ENCODE measurements at regions not wholly inside any gene's neighbourhood (a gene's known extent, or its start where the extent isn't known, plus 50 kb on each side); places are given as distances from the start of the nearest gene placed in this dataset.

DNA sequence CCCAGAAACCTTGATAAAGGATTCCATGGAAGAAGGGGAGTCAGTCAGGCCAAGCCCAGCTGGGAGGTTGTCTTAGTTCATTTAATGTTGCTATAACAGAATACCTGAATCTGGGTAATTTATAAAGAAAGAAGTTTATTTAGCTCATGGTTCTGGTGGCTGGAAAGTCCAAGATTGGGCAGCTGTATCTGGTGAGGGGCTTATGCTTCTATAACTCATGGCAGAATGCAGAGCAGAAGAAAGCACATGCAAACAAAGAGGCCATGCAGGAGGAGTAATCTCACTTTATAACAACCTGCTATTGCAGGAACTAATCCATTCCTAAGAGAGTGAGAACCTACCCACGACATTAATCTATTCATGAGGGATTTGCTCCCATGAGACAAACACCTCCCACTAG is 54.2 kb upstream of the ANKRD1 start:
- no peak for DNase-seq (ENCODE audit: low read depth in 2 of 3, low spot score in 1 of 3)

- DNase-seq (ENCODE audit: low read depth in 2 of 3, low spot score in 1 of 3), result no peak
These were observed 56.4 kb upstream of the ANKRD1 start for GRCh38 chr10:90977162-90977854.

GRCh38 chr10:90977855-90978486 is 57.1 kb upstream of the ANKRD1 start:
- no peak for DNase-seq (ENCODE audit: low read depth in 2 of 3, low spot score in 1 of 3)

- DNase-seq (ENCODE audit: low read depth in 2 of 3, low spot score in 1 of 3), result no peak
These were observed 61.6 kb upstream of the ANKRD1 start for GRCh38 chr10:90982406-90983008.

DNA sequence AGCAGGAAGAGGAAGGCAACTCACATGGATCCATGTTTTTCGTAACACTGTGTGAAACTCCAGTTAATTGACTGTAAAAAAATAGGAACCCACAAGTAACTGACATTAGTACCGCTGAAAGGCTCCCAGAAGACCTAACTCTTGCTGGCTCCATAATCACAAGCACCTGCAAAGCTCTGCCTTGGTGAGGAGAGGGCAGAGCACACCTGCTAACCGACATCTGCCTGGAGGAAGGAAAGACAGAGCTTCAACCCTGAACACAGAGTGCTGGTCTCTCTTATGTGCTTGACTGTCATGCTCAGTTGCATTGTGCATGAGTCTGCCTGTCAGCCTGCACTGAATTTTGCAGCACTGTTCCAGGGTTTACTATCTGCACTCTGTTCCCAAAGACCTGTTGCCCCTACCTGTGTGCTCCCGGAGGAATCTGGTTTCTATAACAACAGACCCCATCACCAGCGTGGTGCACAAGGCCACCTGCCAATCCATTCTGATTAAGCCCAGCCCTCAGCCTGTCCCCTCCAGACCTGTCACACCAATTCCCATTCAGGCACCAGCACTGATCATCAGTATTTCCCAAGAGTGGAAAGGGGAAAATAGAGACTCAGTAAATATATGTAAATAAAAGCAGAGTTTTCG is 63.1 kb upstream of the ANKRD1 start:
- DNase-seq (ENCODE audit: low read depth in 2 of 3, low spot score in 1 of 3), result no peak

GRCh38 chr10:90984898-90985297 is 64.0 kb upstream of the ANKRD1 start:
- DNase-seq (ENCODE audit: low read depth in 2 of 3, low spot score in 1 of 3), result no peak

DNA sequence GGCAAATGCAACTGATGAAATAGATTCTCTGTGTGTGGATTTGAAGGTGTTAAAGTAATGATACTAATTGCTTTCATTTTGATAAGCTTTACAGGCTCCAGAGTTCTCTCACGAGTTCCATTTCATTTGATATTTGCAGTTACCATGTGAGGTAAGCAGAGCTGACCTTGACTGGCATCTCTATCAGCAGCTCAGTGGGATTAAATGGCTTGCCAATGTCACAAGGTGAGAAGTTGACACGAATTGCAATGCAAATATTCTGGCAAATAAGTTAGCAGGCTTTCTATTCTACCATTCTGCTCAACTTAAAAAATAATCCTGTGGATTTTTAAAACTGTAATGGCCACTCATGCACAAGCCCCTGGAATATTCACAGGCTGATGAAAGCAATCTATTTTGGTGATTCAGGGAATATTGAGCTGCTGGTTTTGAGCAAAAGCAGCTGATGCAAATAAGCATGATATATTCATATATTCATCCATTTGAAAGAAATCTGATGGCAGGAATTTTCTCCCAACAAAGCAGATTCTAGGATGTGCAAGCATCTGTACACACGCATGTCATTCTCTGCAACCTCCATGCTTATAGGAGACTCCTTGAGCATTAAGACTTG is 64.5 kb upstream of the ANKRD1 start:
- no peak for DNase-seq (ENCODE audit: low read depth in 2 of 3, low spot score in 1 of 3)

- DNase-seq (ENCODE audit: low read depth in 2 of 3, low spot score in 1 of 3), result no peak
These were observed 65.4 kb upstream of the ANKRD1 start for GRCh38 chr10:90986136-90986760.

DNA sequence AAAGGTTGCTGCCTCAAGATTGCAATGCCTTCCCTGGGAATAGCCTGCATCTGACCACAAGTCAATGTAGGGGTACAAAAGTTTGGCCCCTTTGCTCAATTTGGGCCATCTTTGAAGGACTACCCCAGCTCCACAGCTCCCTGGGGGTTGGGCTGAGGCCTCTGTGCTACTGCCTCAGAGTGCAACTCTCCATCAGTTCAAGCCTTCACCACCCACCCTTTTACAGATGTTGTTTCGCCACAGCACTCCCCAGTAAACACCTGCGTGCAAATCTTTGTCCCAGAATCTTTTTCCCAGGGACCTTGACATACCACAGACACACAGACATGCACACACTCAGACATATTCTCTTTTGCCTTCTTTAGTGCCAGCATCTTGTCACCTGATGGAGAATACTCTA is 66.0 kb upstream of the ANKRD1 start:
- DNase-seq (ENCODE audit: low read depth in 2 of 3, low spot score in 1 of 3), result no peak

DNA sequence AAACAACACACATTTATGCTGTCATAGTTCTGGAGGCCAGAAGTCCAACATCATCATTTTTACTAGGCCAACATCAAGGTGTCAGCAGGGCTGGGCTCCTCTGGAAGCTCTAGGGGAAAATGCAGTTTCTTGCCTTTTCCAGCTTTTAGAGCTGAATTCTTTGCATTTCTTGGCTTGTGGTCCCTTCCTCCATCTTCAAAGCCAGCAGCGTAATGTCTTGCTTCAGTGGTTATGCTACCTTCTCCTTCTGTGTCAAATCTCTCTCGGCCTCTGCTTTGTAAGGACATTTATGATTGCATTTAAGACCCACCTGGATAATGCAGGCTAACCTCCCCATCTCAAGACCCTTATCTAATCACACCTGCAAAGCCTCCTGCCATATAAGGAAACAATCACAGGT is 66.5 kb upstream of the ANKRD1 start:
- no peak for DNase-seq (ENCODE audit: low read depth in 2 of 3, low spot score in 1 of 3)

DNA sequence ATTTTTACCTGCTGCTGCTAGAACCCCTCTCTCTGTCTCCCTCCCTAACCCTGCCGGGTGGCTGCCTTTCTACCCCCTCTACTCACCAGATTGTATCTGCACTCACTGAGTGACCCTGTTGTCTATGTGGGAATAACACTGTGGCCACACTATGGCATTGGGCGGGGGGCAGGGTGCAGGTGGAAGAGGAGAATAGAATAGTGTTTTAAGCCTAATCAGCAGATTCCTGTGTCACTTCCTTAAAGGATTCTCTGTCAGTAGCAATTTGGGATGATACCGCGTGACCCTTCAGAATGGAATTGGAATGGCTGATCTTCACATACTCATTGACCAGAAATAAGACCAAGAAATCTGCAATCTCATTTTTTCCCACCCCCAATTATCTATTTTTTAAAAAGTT is 67.1 kb upstream of the ANKRD1 start:
- no peak for DNase-seq (ENCODE audit: low read depth in 2 of 3, low spot score in 1 of 3)

- no peak for DNase-seq (ENCODE audit: low read depth in 2 of 3, low spot score in 1 of 3)
These were observed 67.9 kb upstream of the ANKRD1 start for GRCh38 chr10:90988802-90989201.

DNA sequence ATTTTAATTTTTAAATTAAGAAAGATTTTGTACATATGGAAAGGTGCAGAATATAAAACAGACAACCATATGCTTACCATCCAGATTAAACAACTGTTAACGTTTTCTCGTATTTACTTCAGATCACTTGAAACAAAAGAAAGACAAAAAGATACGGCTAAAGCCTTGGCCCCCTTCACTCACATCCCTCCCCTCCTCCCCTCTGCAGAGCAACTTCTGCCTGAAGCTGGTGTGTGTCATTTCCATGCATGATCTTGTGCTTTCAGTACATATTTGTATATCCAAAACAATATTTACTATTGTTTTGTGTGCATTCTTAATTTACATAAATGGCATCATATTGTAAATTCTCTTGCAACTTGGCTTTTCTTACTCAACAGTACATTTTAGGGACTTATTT is 68.5 kb upstream of the ANKRD1 start:
- DNase-seq (ENCODE audit: low read depth in 2 of 3, low spot score in 1 of 3), result no peak

GRCh38 chr10:90992462-90992861 is 71.6 kb upstream of the ANKRD1 start:
- no peak for DNase-seq (ENCODE audit: low read depth in 2 of 3, low spot score in 1 of 3)

GRCh38 chr10:90993340-90993739 is 72.5 kb upstream of the ANKRD1 start:
- no peak for DNase-seq (ENCODE audit: low read depth in 2 of 3, low spot score in 1 of 3)

GRCh38 chr10:90997670-90998069 is 76.8 kb upstream of the ANKRD1 start:
- no peak for DNase-seq (ENCODE audit: low read depth in 2 of 3, low spot score in 1 of 3)

GRCh38 chr10:90998733-90999511 is 78.0 kb upstream of the ANKRD1 start:
- no peak for DNase-seq (ENCODE audit: low read depth in 2 of 3, low spot score in 1 of 3)

DNA sequence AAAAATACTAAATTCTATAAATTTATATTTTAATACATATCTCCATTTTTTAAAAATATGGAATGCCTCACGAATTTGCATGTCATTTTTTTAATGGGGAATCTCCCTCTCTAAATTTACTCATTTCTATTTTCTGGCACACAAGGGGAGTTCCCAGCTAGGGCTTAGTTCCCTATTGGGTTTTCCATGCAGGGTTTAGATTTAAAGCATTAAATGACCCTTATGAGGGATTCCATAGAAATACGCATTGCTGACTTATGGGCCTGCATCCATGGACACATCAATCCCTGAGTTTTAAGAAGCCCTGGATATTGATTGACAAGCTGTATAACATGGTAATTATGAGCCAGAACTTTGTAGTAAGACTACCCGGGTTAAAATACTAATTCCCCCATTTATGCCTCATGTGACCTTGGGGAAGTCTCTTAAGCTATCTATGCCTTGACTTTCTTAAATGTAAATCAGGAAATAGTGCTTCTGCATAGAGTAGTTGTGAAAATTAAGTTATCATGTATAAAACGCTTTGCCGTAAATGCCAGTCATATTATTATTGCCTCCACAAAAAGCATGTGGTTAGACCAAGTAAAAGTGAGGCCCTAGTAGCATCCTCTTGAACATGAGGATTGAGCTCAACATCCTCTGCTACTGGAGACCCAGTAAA is 78.8 kb upstream of the ANKRD1 start:
- no peak for DNase-seq (ENCODE audit: low read depth in 2 of 3, low spot score in 1 of 3)

GRCh38 chr10:91000470-91000869 is 79.6 kb upstream of the ANKRD1 start:
- DNase-seq (ENCODE audit: low read depth in 2 of 3, low spot score in 1 of 3), result no peak

DNA sequence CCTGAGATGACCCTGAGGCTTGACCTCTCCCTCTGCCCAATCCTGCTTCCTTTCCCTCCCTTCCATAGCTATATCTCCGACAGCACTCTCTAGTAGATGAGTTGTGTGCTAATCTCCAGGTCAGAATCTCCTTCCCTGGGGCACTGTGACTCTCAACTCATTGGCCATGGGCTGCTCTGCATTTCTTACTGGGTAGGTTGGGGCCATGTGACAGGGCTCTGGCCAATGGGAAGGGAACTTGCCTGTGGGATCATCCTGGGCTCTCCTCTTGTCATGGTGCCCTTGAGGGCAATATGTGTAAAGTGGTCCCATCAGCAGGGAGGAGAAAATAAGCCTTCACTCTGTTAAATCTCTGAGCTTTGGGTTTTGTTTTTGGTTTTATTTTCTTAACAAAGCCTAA is 80.1 kb upstream of the ANKRD1 start:
- no peak for DNase-seq (ENCODE audit: low read depth in 2 of 3, low spot score in 1 of 3)
